ENCODE measurements at regions not wholly inside any gene's neighbourhood (a gene's known extent, or its start where the extent isn't known, plus 50 kb on each side); places are given as distances from the start of the nearest gene placed in this dataset.

GRCh38 chr10:123409884-123410283 lies 255.7 kb downstream of the BUB3 start:
- no peak overlapping the region for H3K4me3 ChIP-seq (ENCODE audit: low read depth, low read length)
- TF ChIP-seq CTCF (IDR thresholded peaks at IDR 0.05; ENCODE audit: insufficient read depth, low read depth, low read length) = no peak
- DNase-seq (ENCODE audit: low read depth) = no peak

- TF ChIP-seq CTCF (IDR thresholded peaks at IDR 0.05; ENCODE audit: insufficient read depth, low read depth, low read length) = no peak
- no peak overlapping the region for H3K4me3 ChIP-seq (ENCODE audit: low read depth, low read length)
- DNase-seq (ENCODE audit: low read depth) = no peak
These were observed 252.8 kb upstream of the GPR26 start for GRCh38 chr10:123413353-123413752.

- H3K4me3 ChIP-seq (ENCODE audit: low read depth, low read length) = no peak overlapping the region
- DNase-seq (ENCODE audit: low read depth) = no peak
- TF ChIP-seq CTCF (IDR thresholded peaks at IDR 0.05; ENCODE audit: insufficient read depth, low read depth, low read length) = no peak
These were observed 250.6 kb upstream of the GPR26 start for GRCh38 chr10:123415523-123415922.

GRCh38 chr10:123417414-123417813 lies 248.7 kb upstream of the GPR26 start:
- no peak overlapping the region for H3K4me3 ChIP-seq (ENCODE audit: low read depth, low read length)
- TF ChIP-seq CTCF (IDR thresholded peaks at IDR 0.05; ENCODE audit: insufficient read depth, low read depth, low read length) = no peak

GRCh38 chr10:123421461-123421860 lies 244.7 kb upstream of the GPR26 start:
- no peak for TF ChIP-seq CTCF (IDR thresholded peaks at IDR 0.05; ENCODE audit: insufficient read depth, low read depth, low read length)
- DNase-seq (ENCODE audit: low read depth) = no peak
- no peak overlapping the region for H3K4me3 ChIP-seq (ENCODE audit: low read depth, low read length)

More at GRCh38 chr10:123417414-123417813, 248.7 kb upstream of the GPR26 start:
- no peak for DNase-seq (ENCODE audit: low read depth)

- no peak overlapping the region for H3K4me3 ChIP-seq (ENCODE audit: low read depth, low read length)
- no peak for DNase-seq (ENCODE audit: low read depth)
- no peak for TF ChIP-seq CTCF (IDR thresholded peaks at IDR 0.05; ENCODE audit: insufficient read depth, low read depth, low read length)
These were observed 243.9 kb upstream of the GPR26 start for GRCh38 chr10:123422261-123422660.

- no peak for DNase-seq (ENCODE audit: low read depth)
- no peak overlapping the region for H3K4me3 ChIP-seq (ENCODE audit: low read depth, low read length)
- TF ChIP-seq CTCF (IDR thresholded peaks at IDR 0.05; ENCODE audit: insufficient read depth, low read depth, low read length) = no peak
These were observed 241.6 kb upstream of the GPR26 start for GRCh38 chr10:123424537-123424936.

Measured in fibroblast of villous mesenchyme (primary cell).